ENCODE measurements at regions not wholly inside any gene's neighbourhood (a gene's known extent, or its start where the extent isn't known, plus 50 kb on each side); places are given as distances from the start of the nearest gene placed in this dataset.

DNA sequence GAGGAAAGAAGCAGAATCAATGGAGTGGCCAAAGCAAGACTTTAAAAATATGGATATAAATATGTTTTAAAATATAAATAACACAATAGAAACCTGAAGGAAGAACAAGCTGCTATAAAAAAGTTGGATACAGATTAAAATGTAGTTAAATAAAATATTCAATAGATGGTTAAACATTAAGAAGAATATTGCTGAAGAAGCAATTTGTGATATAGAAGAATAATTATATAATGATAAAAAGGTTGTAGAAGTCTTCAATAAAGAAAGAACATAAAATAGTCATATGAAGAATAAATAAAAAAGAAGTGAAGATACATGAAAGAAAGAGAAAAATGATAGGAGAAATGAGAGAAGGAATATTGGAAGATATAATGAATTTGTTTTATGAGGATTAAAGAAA is 392.0 kb downstream of the DSC3 start (continued):
- TF ChIP-seq SP1 (IDR thresholded peaks at IDR 0.05; ENCODE audit: low read depth, low read length) = no peak
- TF ChIP-seq EGR1 (IDR thresholded peaks at IDR 0.05; ENCODE audit: borderline replicate concordance, low read depth, low read length) = no peak
- TF ChIP-seq, protein P1, sequence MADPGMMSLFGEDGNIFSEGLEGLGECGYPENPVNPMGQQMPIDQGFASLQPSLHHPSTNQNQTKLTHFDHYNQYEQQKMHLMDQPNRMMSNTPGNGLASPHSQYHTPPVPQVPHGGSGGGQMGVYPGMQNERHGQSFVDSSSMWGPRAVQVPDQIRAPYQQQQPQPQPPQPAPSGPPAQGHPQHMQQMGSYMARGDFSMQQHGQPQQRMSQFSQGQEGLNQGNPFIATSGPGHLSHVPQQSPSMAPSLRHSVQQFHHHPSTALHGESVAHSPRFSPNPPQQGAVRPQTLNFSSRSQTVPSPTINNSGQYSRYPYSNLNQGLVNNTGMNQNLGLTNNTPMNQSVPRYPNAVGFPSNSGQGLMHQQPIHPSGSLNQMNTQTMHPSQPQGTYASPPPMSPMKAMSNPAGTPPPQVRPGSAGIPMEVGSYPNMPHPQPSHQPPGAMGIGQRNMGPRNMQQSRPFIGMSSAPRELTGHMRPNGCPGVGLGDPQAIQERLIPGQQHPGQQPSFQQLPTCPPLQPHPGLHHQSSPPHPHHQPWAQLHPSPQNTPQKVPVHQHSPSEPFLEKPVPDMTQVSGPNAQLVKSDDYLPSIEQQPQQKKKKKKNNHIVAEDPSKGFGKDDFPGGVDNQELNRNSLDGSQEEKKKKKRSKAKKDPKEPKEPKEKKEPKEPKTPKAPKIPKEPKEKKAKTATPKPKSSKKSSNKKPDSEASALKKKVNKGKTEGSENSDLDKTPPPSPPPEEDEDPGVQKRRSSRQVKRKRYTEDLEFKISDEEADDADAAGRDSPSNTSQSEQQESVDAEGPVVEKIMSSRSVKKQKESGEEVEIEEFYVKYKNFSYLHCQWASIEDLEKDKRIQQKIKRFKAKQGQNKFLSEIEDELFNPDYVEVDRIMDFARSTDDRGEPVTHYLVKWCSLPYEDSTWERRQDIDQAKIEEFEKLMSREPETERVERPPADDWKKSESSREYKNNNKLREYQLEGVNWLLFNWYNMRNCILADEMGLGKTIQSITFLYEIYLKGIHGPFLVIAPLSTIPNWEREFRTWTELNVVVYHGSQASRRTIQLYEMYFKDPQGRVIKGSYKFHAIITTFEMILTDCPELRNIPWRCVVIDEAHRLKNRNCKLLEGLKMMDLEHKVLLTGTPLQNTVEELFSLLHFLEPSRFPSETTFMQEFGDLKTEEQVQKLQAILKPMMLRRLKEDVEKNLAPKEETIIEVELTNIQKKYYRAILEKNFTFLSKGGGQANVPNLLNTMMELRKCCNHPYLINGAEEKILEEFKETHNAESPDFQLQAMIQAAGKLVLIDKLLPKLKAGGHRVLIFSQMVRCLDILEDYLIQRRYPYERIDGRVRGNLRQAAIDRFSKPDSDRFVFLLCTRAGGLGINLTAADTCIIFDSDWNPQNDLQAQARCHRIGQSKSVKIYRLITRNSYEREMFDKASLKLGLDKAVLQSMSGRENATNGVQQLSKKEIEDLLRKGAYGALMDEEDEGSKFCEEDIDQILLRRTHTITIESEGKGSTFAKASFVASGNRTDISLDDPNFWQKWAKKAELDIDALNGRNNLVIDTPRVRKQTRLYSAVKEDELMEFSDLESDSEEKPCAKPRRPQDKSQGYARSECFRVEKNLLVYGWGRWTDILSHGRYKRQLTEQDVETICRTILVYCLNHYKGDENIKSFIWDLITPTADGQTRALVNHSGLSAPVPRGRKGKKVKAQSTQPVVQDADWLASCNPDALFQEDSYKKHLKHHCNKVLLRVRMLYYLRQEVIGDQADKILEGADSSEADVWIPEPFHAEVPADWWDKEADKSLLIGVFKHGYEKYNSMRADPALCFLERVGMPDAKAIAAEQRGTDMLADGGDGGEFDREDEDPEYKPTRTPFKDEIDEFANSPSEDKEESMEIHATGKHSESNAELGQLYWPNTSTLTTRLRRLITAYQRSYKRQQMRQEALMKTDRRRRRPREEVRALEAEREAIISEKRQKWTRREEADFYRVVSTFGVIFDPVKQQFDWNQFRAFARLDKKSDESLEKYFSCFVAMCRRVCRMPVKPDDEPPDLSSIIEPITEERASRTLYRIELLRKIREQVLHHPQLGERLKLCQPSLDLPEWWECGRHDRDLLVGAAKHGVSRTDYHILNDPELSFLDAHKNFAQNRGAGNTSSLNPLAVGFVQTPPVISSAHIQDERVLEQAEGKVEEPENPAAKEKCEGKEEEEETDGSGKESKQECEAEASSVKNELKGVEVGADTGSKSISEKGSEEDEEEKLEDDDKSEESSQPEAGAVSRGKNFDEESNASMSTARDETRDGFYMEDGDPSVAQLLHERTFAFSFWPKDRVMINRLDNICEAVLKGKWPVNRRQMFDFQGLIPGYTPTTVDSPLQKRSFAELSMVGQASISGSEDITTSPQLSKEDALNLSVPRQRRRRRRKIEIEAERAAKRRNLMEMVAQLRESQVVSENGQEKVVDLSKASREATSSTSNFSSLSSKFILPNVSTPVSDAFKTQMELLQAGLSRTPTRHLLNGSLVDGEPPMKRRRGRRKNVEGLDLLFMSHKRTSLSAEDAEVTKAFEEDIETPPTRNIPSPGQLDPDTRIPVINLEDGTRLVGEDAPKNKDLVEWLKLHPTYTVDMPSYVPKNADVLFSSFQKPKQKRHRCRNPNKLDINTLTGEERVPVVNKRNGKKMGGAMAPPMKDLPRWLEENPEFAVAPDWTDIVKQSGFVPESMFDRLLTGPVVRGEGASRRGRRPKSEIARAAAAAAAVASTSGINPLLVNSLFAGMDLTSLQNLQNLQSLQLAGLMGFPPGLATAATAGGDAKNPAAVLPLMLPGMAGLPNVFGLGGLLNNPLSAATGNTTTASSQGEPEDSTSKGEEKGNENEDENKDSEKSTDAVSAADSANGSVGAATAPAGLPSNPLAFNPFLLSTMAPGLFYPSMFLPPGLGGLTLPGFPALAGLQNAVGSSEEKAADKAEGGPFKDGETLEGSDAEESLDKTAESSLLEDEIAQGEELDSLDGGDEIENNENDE (IDR thresholded peaks at IDR 0.05; ENCODE audit: insufficient replicate concordance, low read length) = no peak
- TF ChIP-seq YY1 (IDR thresholded peaks at IDR 0.05; ENCODE audit: low read depth, low read length) = no peak
- TF ChIP-seq SAP30 (IDR thresholded peaks at IDR 0.05; ENCODE audit: insufficient read depth, insufficient replicate concordance, low read length) = no peak
- no peak for TF ChIP-seq SIX5 (IDR thresholded peaks at IDR 0.05; ENCODE audit: low read depth, low read length)
